ENCODE measurements at regions not wholly inside any gene's neighbourhood (a gene's known extent, or its start where the extent isn't known, plus 50 kb on each side); places are given as distances from the start of the nearest gene placed in this dataset.

GRCh38 chr5:68429510-68429909 lies 214.0 kb downstream of the PIK3R1 start:
- intact Hi-C loops (cut with micrococcal nuclease; ENCODE audit: unreplicated experiment), result no loop called here
- TF ChIP-seq MTERF4 (CRISPR knock-in tag; IDR thresholded peaks at IDR 0.05) (no peak), ZNF362 (CRISPR knock-in tag; IDR thresholded peaks at IDR 0.05; ENCODE audit: borderline replicate concordance) (no peak), USF2 (IDR thresholded peaks at IDR 0.05; ENCODE audit: low read depth, low read length) (no peak), USF2 (CRISPR knock-in tag; IDR thresholded peaks at IDR 0.05; ENCODE audit: borderline replicate concordance) (no peak), KIAA2018 (CRISPR knock-in tag; IDR thresholded peaks at IDR 0.05; ENCODE audit: borderline replicate concordance) (no peak), ZNF205 (CRISPR knock-in tag; IDR thresholded peaks at IDR 0.05) (no peak), MXD4 (CRISPR knock-in tag; IDR thresholded peaks at IDR 0.05) (no peak), NFIB (CRISPR knock-in tag; IDR thresholded peaks at IDR 0.05; ENCODE audit: borderline replicate concordance) (no peak), YEATS4 (CRISPR knock-in tag; IDR thresholded peaks at IDR 0.05; ENCODE audit: borderline replicate concordance) (no peak), SMAD1 (CRISPR knock-in tag; IDR thresholded peaks at IDR 0.05; ENCODE audit: borderline replicate concordance, low read depth) (no peak)

More at GRCh38 chr5:68429510-68429909, 214.0 kb downstream of the PIK3R1 start:
- CTCF ChIA-PET (ENCODE audit: low intra/inter-chr PET ratio, low total read pairs), result no interaction called here
- no peaks in the 10 kb centered on the region for H3K79me2 ChIP-seq (ENCODE audit: insufficient read depth, low read length)
- no peaks in the 10 kb centered on the region for H4K20me1 ChIP-seq (ENCODE audit: insufficient read depth, low read length)
- FAIRE-seq, result no peak
- H2AFZ ChIP-seq (ENCODE audit: low read length), result no peak overlapping the region
- H3K9ac ChIP-seq (ENCODE audit: insufficient read depth, low read depth, low read length), result no peak overlapping the region
- peaks cover 2 to 38% of the 10 kb centered on the region in 2 experiments; a peak in 4 of 5 replicates for H3K27me3 ChIP-seq (ENCODE audit: control insufficient read depth in 1 of 2, insufficient read depth in 2 of 2, low read length in 2 of 2)
- no peak for ATAC-seq
- no peaks in the 10 kb centered on the region for H3K36me3 ChIP-seq (replicated peaks in 1 of 2; ENCODE audit: control insufficient read depth in 1 of 2, insufficient read depth in 2 of 2, low read length in 2 of 2)
- in situ Hi-C loops (cut with HindIII; ENCODE audit: extremely low pct_ligation_motif_present, low pct_unique_long_range_greater_than_20kb), result no loop called here
- H3K4me2 ChIP-seq (ENCODE audit: low read depth, low read length), result no peak overlapping the region
- BruUV-seq (replicated peaks), result no TSS peak
- no peaks in the 10 kb centered on the region for H3K9me3 ChIP-seq (ENCODE audit: low read length)
- DNase-seq (ENCODE audit: low spot score), result no peak
- POLR2A ChIA-PET, result no interaction called here
- H3K4me3 ChIP-seq (replicated peaks in 1 of 3; ENCODE audit: insufficient read depth in 1 of 3, low read depth in 2 of 3, low read length in 3 of 3), result no peak overlapping the region
- no peak overlapping the region for H3K27ac ChIP-seq (ENCODE audit: extremely low read length, insufficient read depth, low read length)
- H3K4me1 ChIP-seq (ENCODE audit: insufficient read depth, low read length), result peaks cover 12% of the 10 kb centered on the region
- WGBS (ENCODE audit: low lambda C conversion rate), result 15% methylated on average over 2 of the region's 2 CpGs

Measured in HepG2 (cell line).